Uterus (tissue), 2 donors: ENCODE measurements at regions not wholly inside any gene's neighbourhood (a gene's known extent, or its start where the extent isn't known, plus 50 kb on each side); places are given as distances from the start of the nearest gene placed in this dataset.

Experiments
- CTCF ChIP-seq, 4 experiments: fragments of 200-600 bp in 2 of 4; fragments of 450-650 bp in 2 of 4; sonication (generic) in 2 of 4; IDR thresholded peaks; one replicate each; pipeline ENCODE4 v1.5.1; 2016 to 2019; ENCODE audit warnings: antibody characterized with exemption in 4 of 4, mild to moderate bottlenecking in 2 of 4, moderate library complexity in 1 of 4
- POLR2A ChIP-seq, 2 donors: fragments of 450-650 bp; IDR thresholded peaks; one replicate each; pipeline ENCODE4 v1.6.1; 2016; ENCODE audit warnings: antibody characterized with exemption in 2 of 2, mild to moderate bottlenecking in 1 of 2, moderate library complexity in 1 of 2

DNA sequence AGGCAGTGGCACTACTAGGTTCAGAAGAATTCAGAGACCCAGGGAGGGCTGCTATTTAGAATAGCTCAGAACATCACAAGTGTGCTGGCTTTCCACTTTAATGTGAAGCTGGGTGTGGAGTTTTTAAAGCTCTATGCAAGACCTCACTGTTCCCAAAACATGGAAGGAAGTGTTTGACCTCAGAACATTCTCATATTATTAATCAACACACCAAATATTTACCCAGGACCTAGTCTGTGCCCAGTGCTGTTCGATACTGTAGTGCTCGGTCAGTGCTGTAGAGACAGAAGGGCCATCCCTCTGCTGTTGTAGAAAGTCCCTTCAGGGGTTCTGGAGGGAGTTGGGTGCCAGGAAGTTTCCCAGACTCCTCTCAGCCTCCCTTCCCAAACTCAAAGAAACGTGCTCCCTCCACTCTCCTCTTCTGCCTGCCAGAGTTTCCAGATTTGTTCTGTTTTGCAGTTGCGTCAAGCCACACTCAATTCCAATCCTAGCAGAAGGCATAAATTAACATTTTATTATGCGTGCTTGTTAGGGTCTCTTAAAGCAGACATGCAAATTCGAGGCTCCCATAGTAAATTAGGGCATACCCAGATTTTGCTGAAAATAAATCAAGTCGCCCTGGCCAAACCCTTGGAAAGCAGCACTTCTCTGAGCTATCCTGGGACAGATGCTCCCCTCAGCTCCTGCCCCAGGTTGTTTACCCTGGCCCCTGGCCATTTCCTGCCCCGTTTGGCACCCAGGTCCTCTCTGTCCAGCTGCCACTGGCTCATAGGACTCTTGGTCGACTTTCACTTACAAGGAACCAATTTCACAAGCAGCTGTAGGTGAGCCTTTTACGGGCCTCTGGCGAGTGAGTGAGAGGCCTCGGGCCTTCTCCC lies 248.6 kb downstream of the HIVEP2 start:
- TF ChIP-seq CTCF (IDR thresholded peaks at IDR 0.05): no peak
- TF ChIP-seq POLR2A (IDR thresholded peaks at IDR 0.05): no peak
